ENCODE measurements at regions not wholly inside any gene's neighbourhood (a gene's known extent, or its start where the extent isn't known, plus 50 kb on each side); places are given as distances from the start of the nearest gene placed in this dataset.

GRCh38 chr7:96638669-96639068 is 71.0 kb downstream of the SEM1 start:
- peaks cover 0 to 7% (median 0%) of the 10 kb centered on the region in 11 experiments; a peak in 3 of 22 replicates for H3K9me3 ChIP-seq (replicated peaks in 1 of 11)
- TF ChIP-seq Cebpa-rat (IDR thresholded peaks at IDR 0.05) = no peak
- no peaks in the 10 kb centered on the region for H4K20me1 ChIP-seq
- no peak overlapping the region for H3K4me2 ChIP-seq
- no peak overlapping the region for H3K27ac ChIP-seq
- no peak overlapping the region for H3K4me3 ChIP-seq
- H3K9ac ChIP-seq = no peak overlapping the region
- H3K36me3 ChIP-seq = no peaks in the 10 kb centered on the region
- no peaks in the 10 kb centered on the region for H3K27me3 ChIP-seq
- H3K4me1 ChIP-seq = no peaks in the 10 kb centered on the region

- H3K4me3 ChIP-seq = no peak overlapping the region
- H3K4me1 ChIP-seq = no peaks in the 10 kb centered on the region
- no peaks in the 10 kb centered on the region for H3K9me3 ChIP-seq (replicated peaks in 1 of 11)
- no peak for TF ChIP-seq Cebpa-rat (IDR thresholded peaks at IDR 0.05)
- no peak overlapping the region for H3K9ac ChIP-seq
- H3K27me3 ChIP-seq = no peaks in the 10 kb centered on the region
- no peaks in the 10 kb centered on the region for H3K36me3 ChIP-seq
- no peak overlapping the region for H3K27ac ChIP-seq
- H3K4me2 ChIP-seq = no peak overlapping the region
- no peaks in the 10 kb centered on the region for H4K20me1 ChIP-seq
These were observed 72.1 kb downstream of the SEM1 start for GRCh38 chr7:96637522-96637921.

GRCh38 chr7:96636979-96637378 is 72.7 kb downstream of the SEM1 start:
- Histone ChIP-seq H3K4me1 (no peaks in the 10 kb centered on the region), H3K27me3 (no peaks in the 10 kb centered on the region), H4K20me1 (no peaks in the 10 kb centered on the region), H3K9me3 (replicated peaks in 1 of 11) (no peaks in the 10 kb centered on the region), H3K9ac (no peak overlapping the region), H3K27ac (no peak overlapping the region), H3K4me3 (no peak overlapping the region), H3K36me3 (no peaks in the 10 kb centered on the region), H3K4me2 (no peak overlapping the region)
- TF ChIP-seq Cebpa-rat (IDR thresholded peaks at IDR 0.05) = no peak

- H3K27me3 ChIP-seq = no peaks in the 10 kb centered on the region
- H3K27ac ChIP-seq = no peak overlapping the region
- H3K4me3 ChIP-seq = no peak overlapping the region
- no peaks in the 10 kb centered on the region for H3K4me1 ChIP-seq
- H4K20me1 ChIP-seq = no peaks in the 10 kb centered on the region
- H3K9ac ChIP-seq = no peak overlapping the region
- H3K4me2 ChIP-seq = no peak overlapping the region
- no peak for TF ChIP-seq Cebpa-rat (IDR thresholded peaks at IDR 0.05)
- H3K9me3 ChIP-seq (replicated peaks in 1 of 11) = no peaks in the 10 kb centered on the region
- H3K36me3 ChIP-seq = no peaks in the 10 kb centered on the region
These were observed 73.2 kb downstream of the SEM1 start for GRCh38 chr7:96636342-96636860.

GRCh38 chr7:96629884-96630283 is 79.8 kb downstream of the SEM1 start:
- H3K4me3 ChIP-seq = no peak overlapping the region
- H3K36me3 ChIP-seq = no peaks in the 10 kb centered on the region
- no peak for TF ChIP-seq Cebpa-rat (IDR thresholded peaks at IDR 0.05)
- H4K20me1 ChIP-seq = no peaks in the 10 kb centered on the region
- H3K4me1 ChIP-seq = no peaks in the 10 kb centered on the region
- H3K4me2 ChIP-seq = no peak overlapping the region
- no peak overlapping the region for H3K9ac ChIP-seq
- H3K9me3 ChIP-seq (replicated peaks in 1 of 11) = no peaks in the 10 kb centered on the region
- H3K27ac ChIP-seq = no peak overlapping the region
- no peaks in the 10 kb centered on the region for H3K27me3 ChIP-seq

- no peak overlapping the region for H3K4me2 ChIP-seq
- no peaks in the 10 kb centered on the region for H3K27me3 ChIP-seq
- TF ChIP-seq Cebpa-rat (IDR thresholded peaks at IDR 0.05) = no peak
- H3K4me1 ChIP-seq = no peaks in the 10 kb centered on the region
- H3K4me3 ChIP-seq = no peak overlapping the region
- H3K36me3 ChIP-seq = no peaks in the 10 kb centered on the region
- no peaks in the 10 kb centered on the region for H4K20me1 ChIP-seq
- no peaks in the 10 kb centered on the region for H3K9me3 ChIP-seq (replicated peaks in 1 of 11)
- no peak overlapping the region for H3K9ac ChIP-seq
- H3K27ac ChIP-seq = no peak overlapping the region
These were observed 84.7 kb downstream of the SEM1 start for GRCh38 chr7:96624954-96625353.

- no peaks in the 10 kb centered on the region for H3K36me3 ChIP-seq
- H3K4me2 ChIP-seq = no peak overlapping the region
- TF ChIP-seq Cebpa-rat (IDR thresholded peaks at IDR 0.05) = no peak
- H3K9me3 ChIP-seq (replicated peaks in 1 of 11) = no peaks in the 10 kb centered on the region
- no peak overlapping the region for H3K9ac ChIP-seq
- no peak overlapping the region for H3K4me3 ChIP-seq
- no peak overlapping the region for H3K27ac ChIP-seq
- no peaks in the 10 kb centered on the region for H4K20me1 ChIP-seq
- no peaks in the 10 kb centered on the region for H3K4me1 ChIP-seq
- no peaks in the 10 kb centered on the region for H3K27me3 ChIP-seq
These were observed 87.7 kb downstream of the SEM1 start for GRCh38 chr7:96621932-96622331.

GRCh38 chr7:96614154-96614867 is 95.3 kb downstream of the SEM1 start:
- 0 out of 20 replicates have a peak, but pooled peaks cover 0 to 3% (median 0%) of the 10 kb centered on the region in 10 experiments for H3K4me1 ChIP-seq
- H3K9ac ChIP-seq = no peak overlapping the region
- no peak overlapping the region for H3K4me3 ChIP-seq
- H3K9me3 ChIP-seq (replicated peaks in 1 of 11) = no peaks in the 10 kb centered on the region
- no peaks in the 10 kb centered on the region for H3K36me3 ChIP-seq
- no peaks in the 10 kb centered on the region for H4K20me1 ChIP-seq
- no peak overlapping the region for H3K4me2 ChIP-seq
- no peak overlapping the region for H3K27ac ChIP-seq
- H3K27me3 ChIP-seq = no peaks in the 10 kb centered on the region
- TF ChIP-seq Cebpa-rat (IDR thresholded peaks at IDR 0.05) = no peak

DNA sequence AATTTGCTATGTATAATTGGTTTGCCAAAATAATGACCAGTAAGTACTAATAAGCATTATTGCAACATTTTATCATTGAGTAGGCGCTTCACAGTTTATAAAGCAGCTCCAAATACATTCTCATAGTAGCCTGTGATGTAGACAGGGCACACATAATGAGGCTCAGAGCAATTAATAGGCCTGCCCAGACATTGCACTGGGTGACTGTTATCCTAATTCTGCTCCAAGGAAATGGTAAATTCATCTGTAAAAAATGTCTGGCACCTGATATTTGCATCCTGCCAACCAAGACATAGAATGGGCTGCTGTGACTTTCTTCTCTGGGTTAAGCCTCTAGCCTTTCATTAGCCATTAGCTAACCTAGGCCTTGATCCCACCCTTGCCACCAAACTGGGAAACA is 97.6 kb downstream of the SEM1 start:
- Histone ChIP-seq H3K27me3 (no peaks in the 10 kb centered on the region), H3K4me3 (no peak overlapping the region), H3K4me1 (0 out of 20 replicates have a peak, but pooled peaks cover 0 to 3% (median 0%) of the 10 kb centered on the region in 10 experiments), H4K20me1 (no peaks in the 10 kb centered on the region), H3K36me3 (no peaks in the 10 kb centered on the region), H3K27ac (no peak overlapping the region), H3K9me3 (replicated peaks in 1 of 11) (no peaks in the 10 kb centered on the region), H3K4me2 (no peak overlapping the region), H3K9ac (no peak overlapping the region)
- TF ChIP-seq Cebpa-rat (IDR thresholded peaks at IDR 0.05) = no peak

GRCh38 chr7:96605045-96605716 is 104.5 kb downstream of the SEM1 start:
- TF ChIP-seq Cebpa-rat (IDR thresholded peaks at IDR 0.05) = no peak
- Histone ChIP-seq H3K4me2 (no peak overlapping the region), H3K27ac (no peak overlapping the region), H3K27me3 (no peaks in the 10 kb centered on the region), H4K20me1 (no peaks in the 10 kb centered on the region), H3K9ac (no peak overlapping the region), H3K4me1 (no peaks in the 10 kb centered on the region), H3K4me3 (no peak overlapping the region), H3K9me3 (replicated peaks in 1 of 11) (no peaks in the 10 kb centered on the region), H3K36me3 (no peaks in the 10 kb centered on the region)
